Brain microvascular endothelial cell (primary cell): ENCODE measurements at regions not wholly inside any gene's neighbourhood (a gene's known extent, or its start where the extent isn't known, plus 50 kb on each side); places are given as distances from the start of the nearest gene placed in this dataset.

Experiments
- DNase-seq: peaks from one replicate; pipeline ENCODE4 v3.0.0-alpha.2; 2020
- H3K27ac ChIP-seq: fragments of 250-450 bp; sonication (Bioruptor Pico); 2 replicates; pipeline ENCODE4 v1.5.1; 2020; ENCODE audit warnings: mild to moderate bottlenecking, moderate library complexity
- H3K27me3 ChIP-seq: fragments of 250-450 bp; sonication (Bioruptor Pico); replicated peaks from 2 replicates; pipeline ENCODE4 v1.5.1; 2020; ENCODE audit warnings: mild to moderate bottlenecking
- H3K36me3 ChIP-seq: fragments of 250-450 bp; sonication (Bioruptor Pico); replicated peaks from 2 replicates; pipeline ENCODE4 v1.5.1; 2020; ENCODE audit warnings: mild to moderate bottlenecking
- H3K4me3 ChIP-seq: 2 replicates; pipeline ENCODE4 v1.5.1; 2011; ENCODE audit warnings: low read depth, mild to moderate bottlenecking, control low read depth, low read length, moderate library complexity
- CTCF ChIP-seq: IDR thresholded peaks from 2 replicates; pipeline ENCODE4 v1.5.1; 2011; ENCODE audit warnings: low read depth, mild to moderate bottlenecking, moderate library complexity, low read length, control low read depth, inconsistent platforms; ENCODE audit errors: missing control alignments
- in situ Hi-C: cut with HindIII; loops from 2 replicates; pipeline ENCODE4 v1.10.0; 2017; ENCODE audit warnings: low sequenced_read_pairs, low pct_ligation_motif_present

- no peak overlapping the region for H3K4me3 ChIP-seq
- TF ChIP-seq CTCF, result no peak
- H3K27me3 ChIP-seq, result peaks cover 2% of the 10 kb centered on the region
- no peak for DNase-seq
- in situ Hi-C loops, result no loop called here
- no peaks in the 10 kb centered on the region for H3K36me3 ChIP-seq
- H3K27ac ChIP-seq, result no peak overlapping the region
Measured at GRCh38 chr5:61820836-61821235, 485.2 kb upstream of the KIF2A start.

DNA sequence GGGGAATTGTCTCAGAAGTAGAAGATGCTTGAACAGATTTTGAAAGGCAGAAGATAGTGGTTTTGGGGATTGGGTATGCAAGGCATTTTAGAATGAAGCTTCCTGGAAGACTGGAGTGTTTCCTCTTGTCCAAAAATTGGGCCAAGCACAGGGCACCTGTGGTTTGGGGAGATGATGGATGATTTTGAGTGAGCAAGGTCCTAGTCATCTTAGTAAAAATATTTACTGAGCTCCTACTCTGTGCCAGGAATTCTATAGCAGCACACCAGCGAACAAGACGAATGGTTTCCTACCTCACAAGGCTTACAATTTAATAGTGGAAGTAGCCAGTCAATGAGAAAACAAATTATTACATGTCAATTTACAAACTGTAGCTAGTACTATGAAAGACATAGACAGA lies 484.4 kb upstream of the KIF2A start:
- H3K27me3 ChIP-seq, result no peaks in the 10 kb centered on the region
- no peak overlapping the region for H3K27ac ChIP-seq
- no peak for TF ChIP-seq CTCF
- in situ Hi-C loops, result no loop called here
- DNase-seq, result no peak
- H3K4me3 ChIP-seq, result no peak overlapping the region
- H3K36me3 ChIP-seq, result no peaks in the 10 kb centered on the region

- TF ChIP-seq CTCF, result no peak
- in situ Hi-C loops, result no loop called here
- H3K4me3 ChIP-seq, result no peak overlapping the region
- no peak overlapping the region for H3K27ac ChIP-seq
- H3K36me3 ChIP-seq, result no peaks in the 10 kb centered on the region
- no peak for DNase-seq
- H3K27me3 ChIP-seq, result no peaks in the 10 kb centered on the region
Measured at GRCh38 chr5:61822584-61822983, 483.4 kb upstream of the KIF2A start.

GRCh38 chr5:61823065-61823464 lies 482.9 kb upstream of the KIF2A start:
- Histone ChIP-seq H3K36me3 (no peaks in the 10 kb centered on the region), H3K4me3 (no peak overlapping the region), H3K27me3 (no peaks in the 10 kb centered on the region), H3K27ac (no peak overlapping the region)
- DNase-seq, result no peak
- in situ Hi-C loops, result no loop called here
- TF ChIP-seq CTCF, result no peak

DNA sequence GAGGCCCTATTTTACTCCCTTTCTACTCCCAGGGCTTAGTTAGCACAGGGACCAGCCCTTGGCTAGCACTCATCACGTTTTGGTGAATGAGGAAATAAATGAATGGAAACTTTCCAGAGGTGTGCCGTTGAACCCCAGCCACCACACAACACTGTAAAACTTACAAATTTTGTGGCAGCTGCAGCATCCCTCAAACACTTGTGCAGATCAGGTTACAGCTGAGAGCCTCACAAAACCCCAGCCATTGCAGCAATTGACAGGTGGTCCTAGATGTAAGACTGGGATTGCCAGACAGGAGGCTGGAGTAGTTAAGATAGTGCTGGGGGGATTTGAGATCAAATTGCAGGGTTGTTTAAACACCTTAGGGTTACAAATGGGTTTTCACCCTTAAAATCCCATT lies 482.2 kb upstream of the KIF2A start:
- Histone ChIP-seq H3K27me3 (no peaks in the 10 kb centered on the region), H3K27ac (no peak overlapping the region), H3K4me3 (no peak overlapping the region), H3K36me3 (no peaks in the 10 kb centered on the region)
- DNase-seq, result no peak
- TF ChIP-seq CTCF, result no peak
- in situ Hi-C loops, result no loop called here

- no peak overlapping the region for H3K4me3 ChIP-seq
- H3K27ac ChIP-seq, result no peak overlapping the region
- in situ Hi-C loops, result no loop called here
- TF ChIP-seq CTCF, result no peak
- H3K27me3 ChIP-seq, result no peaks in the 10 kb centered on the region
- H3K36me3 ChIP-seq, result no peaks in the 10 kb centered on the region
- DNase-seq, result no peak
Measured at GRCh38 chr5:61824396-61824795, 481.6 kb upstream of the KIF2A start.
